ENCODE measurements at regions not wholly inside any gene's neighbourhood (a gene's known extent, or its start where the extent isn't known, plus 50 kb on each side); places are given as distances from the start of the nearest gene placed in this dataset.

- DNase-seq (ENCODE audit: low read depth), result no peak
- H3K4me3 ChIP-seq (ENCODE audit: control insufficient read depth, low read depth, low read length), result no peak overlapping the region
- TF ChIP-seq, protein P1, sequence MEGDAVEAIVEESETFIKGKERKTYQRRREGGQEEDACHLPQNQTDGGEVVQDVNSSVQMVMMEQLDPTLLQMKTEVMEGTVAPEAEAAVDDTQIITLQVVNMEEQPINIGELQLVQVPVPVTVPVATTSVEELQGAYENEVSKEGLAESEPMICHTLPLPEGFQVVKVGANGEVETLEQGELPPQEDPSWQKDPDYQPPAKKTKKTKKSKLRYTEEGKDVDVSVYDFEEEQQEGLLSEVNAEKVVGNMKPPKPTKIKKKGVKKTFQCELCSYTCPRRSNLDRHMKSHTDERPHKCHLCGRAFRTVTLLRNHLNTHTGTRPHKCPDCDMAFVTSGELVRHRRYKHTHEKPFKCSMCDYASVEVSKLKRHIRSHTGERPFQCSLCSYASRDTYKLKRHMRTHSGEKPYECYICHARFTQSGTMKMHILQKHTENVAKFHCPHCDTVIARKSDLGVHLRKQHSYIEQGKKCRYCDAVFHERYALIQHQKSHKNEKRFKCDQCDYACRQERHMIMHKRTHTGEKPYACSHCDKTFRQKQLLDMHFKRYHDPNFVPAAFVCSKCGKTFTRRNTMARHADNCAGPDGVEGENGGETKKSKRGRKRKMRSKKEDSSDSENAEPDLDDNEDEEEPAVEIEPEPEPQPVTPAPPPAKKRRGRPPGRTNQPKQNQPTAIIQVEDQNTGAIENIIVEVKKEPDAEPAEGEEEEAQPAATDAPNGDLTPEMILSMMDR (conservative IDR thresholded peaks at IDR 0.05; ENCODE audit: control insufficient read depth, insufficient read depth, low read depth, low read length), result no peak
Measured at GRCh38 chr18:11266781-11267480, 117.6 kb upstream of the PIEZO2 start.

GRCh38 chr18:11261486-11261885 is 112.1 kb upstream of the PIEZO2 start:
- H3K4me3 ChIP-seq (ENCODE audit: control insufficient read depth, low read depth, low read length), result no peak overlapping the region
- DNase-seq (ENCODE audit: low read depth), result no peak
- TF ChIP-seq, protein P1 (conservative IDR thresholded peaks at IDR 0.05; ENCODE audit: control insufficient read depth, insufficient read depth, low read depth, low read length), result no peak

DNA sequence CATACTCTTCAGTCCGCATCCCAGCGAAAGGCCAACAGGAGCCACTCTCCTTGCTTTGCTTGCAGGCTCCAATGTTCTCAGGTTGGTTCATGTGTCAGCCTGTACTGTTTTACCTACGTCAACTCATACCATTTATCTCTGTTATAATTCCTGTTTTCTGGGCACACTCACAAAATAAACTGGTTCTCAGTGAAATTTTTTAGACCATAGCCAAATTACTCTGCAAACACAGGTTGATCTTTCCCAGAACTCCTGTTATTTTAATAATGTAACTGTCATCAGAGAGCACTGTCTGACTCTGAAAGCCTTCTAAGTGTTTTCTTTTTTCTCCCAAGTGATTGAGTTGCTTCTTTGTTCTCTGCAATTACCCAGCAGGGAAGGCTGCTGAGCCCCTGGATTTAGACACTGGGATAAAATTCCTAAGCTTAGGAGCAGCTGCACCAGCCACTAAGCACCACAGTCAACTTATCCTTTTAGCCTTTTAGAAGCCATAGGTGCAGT is 111.6 kb upstream of the PIEZO2 start:
- H3K4me3 ChIP-seq (ENCODE audit: control insufficient read depth, low read depth, low read length), result no peak overlapping the region
- DNase-seq (ENCODE audit: low read depth), result no peak
- TF ChIP-seq, protein P1 (conservative IDR thresholded peaks at IDR 0.05; ENCODE audit: control insufficient read depth, insufficient read depth, low read depth, low read length), result no peak

DNA sequence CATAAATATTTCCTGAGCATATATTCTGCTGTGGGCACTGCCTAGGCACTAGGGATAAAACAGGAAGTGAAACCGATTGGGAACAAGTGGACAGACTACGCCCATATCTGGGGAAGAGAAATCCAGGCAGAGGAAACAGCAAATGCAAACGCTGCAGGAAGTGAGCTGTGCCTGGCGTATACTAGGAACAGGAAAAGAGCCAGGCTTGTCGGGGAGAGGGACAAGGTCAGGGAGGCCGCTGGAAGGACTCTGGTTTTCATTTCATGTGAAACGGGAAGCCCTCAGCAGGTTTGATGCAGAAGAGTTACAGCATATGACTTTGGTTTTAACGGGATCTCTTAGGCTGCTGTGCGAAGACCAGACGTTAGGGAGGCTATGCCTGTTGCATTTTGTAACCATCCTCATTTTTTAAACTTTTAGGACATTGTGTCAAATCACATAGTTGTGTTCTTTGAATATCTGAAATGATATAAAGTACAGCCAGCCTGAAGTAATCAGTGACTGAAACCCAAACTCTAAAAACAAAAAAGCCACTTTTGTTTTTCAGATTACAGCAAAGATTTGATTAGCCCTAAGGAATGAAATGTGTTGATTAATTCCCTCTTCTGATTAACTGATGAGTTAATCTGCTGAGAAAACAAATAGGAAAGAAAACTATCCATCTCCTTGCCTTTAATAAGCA is 110.2 kb upstream of the PIEZO2 start:
- DNase-seq (ENCODE audit: low read depth), result no peak
- no peak overlapping the region for H3K4me3 ChIP-seq (ENCODE audit: control insufficient read depth, low read depth, low read length)
- TF ChIP-seq, protein P1 (conservative IDR thresholded peaks at IDR 0.05; ENCODE audit: control insufficient read depth, insufficient read depth, low read depth, low read length), result no peak

- no peak for DNase-seq (ENCODE audit: low read depth)
- no peak overlapping the region for H3K4me3 ChIP-seq (ENCODE audit: control insufficient read depth, low read depth, low read length)
- TF ChIP-seq, protein P1 (conservative IDR thresholded peaks at IDR 0.05; ENCODE audit: control insufficient read depth, insufficient read depth, low read depth, low read length), result no peak
Measured at GRCh38 chr18:11258039-11258610, 108.8 kb upstream of the PIEZO2 start.

DNA sequence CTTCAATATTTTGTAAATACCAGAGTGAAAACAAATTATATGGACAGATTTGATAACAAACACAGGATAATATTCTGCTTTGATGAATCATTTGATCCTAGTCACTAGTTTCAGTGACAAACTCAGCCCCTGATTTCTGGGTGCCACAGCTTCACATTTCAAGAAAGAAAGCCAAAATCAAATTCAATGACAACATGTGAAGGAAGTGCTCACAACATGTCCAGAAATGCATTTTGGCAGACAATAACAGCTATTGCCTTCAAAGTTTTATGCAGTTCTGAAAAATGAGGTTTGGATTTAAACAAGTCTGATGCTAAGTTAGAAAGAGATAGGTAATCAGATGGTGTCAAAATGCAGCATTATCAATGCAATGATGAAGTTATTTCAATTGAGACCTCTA is 106.9 kb upstream of the PIEZO2 start:
- TF ChIP-seq, protein P1 (conservative IDR thresholded peaks at IDR 0.05; ENCODE audit: control insufficient read depth, insufficient read depth, low read depth, low read length), result no peak
- DNase-seq (ENCODE audit: low read depth), result no peak
- H3K4me3 ChIP-seq (ENCODE audit: control insufficient read depth, low read depth, low read length), result no peak overlapping the region
